DMS53 (cell line): ENCODE measurements at regions not wholly inside any gene's neighbourhood (a gene's known extent, or its start where the extent isn't known, plus 50 kb on each side); places are given as distances from the start of the nearest gene placed in this dataset.
A peak's percentile ranks its signal among the peaks of the same experiment; 100 is the strongest.

Experiments
- DNase-seq: peaks from one replicate; lab custom pipeline; 2025; lab: John Stamatoyannopoulos, UW

GRCh38 chr2:146807568-146808168 is 1037.2 kb upstream of the ACVR2A start:
- DNase-seq, result no peak

GRCh38 chr2:146806364-146807005 is 1038.3 kb upstream of the ACVR2A start:
- no peak for DNase-seq

- no peak for DNase-seq
Observed at GRCh38 chr2:146804288-146804687, 1040.5 kb upstream of the ACVR2A start.

GRCh38 chr2:146801886-146802285 is 1042.9 kb upstream of the ACVR2A start:
- no peak for DNase-seq

GRCh38 chr2:146786396-146786795 is 1058.4 kb upstream of the ACVR2A start:
- DNase-seq, result no peak

- no peak for DNase-seq
Observed at GRCh38 chr2:146785101-146785500, 1059.7 kb upstream of the ACVR2A start.

- no peak for DNase-seq
Observed at GRCh38 chr2:146784602-146785001, 1060.2 kb upstream of the ACVR2A start.

GRCh38 chr2:146777181-146777580 is 1067.6 kb upstream of the ACVR2A start:
- DNase-seq, result no peak

DNA sequence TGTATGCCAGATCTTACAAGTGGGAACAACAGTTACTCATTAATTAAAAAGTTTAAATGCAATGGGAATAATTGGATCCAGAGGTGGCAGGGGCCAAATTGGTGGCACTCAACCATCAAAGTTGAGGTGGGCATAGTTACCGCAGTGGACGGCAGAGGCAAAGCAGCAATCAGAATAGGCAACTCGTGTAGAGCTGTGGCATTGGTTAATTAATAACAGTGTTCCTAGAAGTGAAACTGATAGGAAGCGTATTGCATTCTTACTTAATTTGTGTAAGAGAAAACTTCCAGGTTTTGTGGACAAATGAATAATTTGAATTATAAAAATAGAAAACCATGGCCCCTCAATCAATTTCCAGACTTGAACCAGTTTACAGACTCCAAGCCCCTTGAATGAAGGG is 1068.2 kb upstream of the ACVR2A start:
- DNase-seq, result no peak

GRCh38 chr2:146771531-146771930 is 1073.3 kb upstream of the ACVR2A start:
- no peak for DNase-seq

DNA sequence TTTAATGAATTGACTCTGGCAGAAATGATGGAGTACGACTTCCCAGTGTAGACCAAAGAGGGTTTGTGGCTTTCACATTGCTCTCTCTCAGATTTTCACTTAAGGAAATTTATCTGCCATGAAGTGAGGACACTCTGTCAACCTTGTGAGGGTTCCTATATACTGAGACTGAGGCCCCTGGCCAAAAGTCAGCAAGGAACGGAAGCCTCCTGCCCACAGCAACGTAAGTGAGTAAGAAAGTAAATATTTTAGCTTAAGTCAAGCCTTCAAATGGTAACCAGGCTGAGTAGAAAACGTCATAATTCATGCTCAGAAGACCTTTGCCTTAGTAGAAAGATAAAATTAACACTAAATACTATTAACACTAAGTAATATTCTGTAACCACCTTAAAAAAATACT is 1080.5 kb upstream of the ACVR2A start:
- no peak for DNase-seq

DNA sequence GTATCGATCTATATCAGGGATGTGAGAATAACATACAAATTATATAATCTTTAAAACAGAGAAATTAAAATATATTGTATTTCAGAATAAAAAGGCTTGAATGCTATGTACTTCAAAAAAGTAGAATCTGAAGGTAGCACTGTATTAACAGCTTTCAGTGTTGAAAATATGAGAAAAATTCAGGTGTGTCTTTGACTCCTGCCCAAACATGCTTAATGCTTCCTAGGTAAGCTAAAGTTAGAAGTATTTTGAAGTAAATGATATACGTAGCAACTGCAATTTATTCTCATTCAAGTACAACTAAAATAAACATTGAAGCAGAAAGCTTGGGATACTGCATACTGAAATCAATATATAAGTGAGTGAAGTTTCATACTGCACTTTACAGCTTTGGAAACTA is 1082.0 kb upstream of the ACVR2A start:
- DNase-seq, result no peak

DNA sequence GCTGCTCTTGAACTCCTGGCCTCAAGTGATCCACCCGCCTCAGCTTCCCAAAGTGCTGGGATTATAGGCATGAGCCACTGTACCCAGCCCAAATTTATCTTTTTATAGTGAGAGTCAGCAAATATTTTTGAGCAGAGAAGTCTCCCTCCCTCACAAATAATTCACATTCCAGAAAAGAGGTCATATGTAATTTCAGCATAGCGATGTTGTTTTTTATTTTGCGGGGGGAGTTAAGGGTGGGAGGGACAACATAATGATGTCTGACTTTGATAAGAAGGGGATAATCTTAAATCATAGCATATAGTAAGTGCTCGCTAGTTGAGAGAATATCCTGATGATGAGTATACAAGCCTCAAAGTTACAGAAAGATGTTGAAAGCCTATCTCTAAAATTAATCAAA is 1090.2 kb upstream of the ACVR2A start:
- DNase-seq, result no peak

DNA sequence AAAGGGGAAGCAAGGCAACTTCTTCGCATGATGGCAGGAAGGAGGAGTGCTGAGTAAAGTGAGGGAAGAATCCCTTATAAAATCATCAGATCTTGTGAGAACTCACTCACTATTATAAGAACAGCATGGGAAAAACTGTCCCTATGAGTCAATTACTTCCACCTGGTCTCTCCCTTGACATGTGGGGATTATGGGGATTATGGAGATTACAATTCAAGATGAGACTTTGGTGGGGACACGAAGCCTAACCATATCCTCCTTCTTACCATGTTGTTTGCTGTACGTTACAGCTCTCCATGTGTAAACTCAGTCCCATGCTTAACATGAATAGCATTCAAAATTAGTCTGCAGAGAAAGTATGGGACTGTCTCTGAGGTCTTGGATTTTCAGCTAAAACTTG is 1096.8 kb upstream of the ACVR2A start:
- no peak for DNase-seq

DNA sequence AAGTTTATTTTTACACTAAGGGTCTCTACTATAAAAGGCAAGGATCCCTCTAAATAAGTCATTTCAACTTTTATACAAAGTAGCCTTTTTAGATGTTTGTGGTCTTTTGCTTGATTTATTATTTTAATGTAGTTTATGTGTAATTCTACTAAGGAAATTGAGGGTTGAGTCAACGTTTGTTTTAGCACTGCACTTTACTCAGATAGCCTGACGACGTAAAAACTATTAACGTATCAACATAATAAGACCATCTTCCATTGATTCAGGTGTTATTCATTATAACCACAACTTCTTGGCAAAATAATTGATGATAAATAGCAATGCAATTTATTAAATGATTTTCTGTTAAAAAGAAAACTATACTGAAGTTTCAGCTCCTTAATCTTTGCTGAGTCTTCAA is 1103.6 kb upstream of the ACVR2A start:
- DNase-seq, result no peak

- DNase-seq, result no peak
Observed at GRCh38 chr2:146734821-146735190, 1110.0 kb upstream of the ACVR2A start.

GRCh38 chr2:146734042-146734820 is 1110.6 kb upstream of the ACVR2A start:
- peak; percentile 52 for DNase-seq

- DNase-seq, result no peak
Observed at GRCh38 chr2:146730882-146731281, 1113.9 kb upstream of the ACVR2A start.

- DNase-seq, result no peak
Observed at GRCh38 chr2:146721486-146721885, 1123.3 kb upstream of the ACVR2A start.

GRCh38 chr2:146720170-146720569 is 1124.7 kb upstream of the ACVR2A start:
- DNase-seq, result no peak

- no peak for DNase-seq
Observed at GRCh38 chr2:146716591-146716990, 1128.2 kb upstream of the ACVR2A start.

DNA sequence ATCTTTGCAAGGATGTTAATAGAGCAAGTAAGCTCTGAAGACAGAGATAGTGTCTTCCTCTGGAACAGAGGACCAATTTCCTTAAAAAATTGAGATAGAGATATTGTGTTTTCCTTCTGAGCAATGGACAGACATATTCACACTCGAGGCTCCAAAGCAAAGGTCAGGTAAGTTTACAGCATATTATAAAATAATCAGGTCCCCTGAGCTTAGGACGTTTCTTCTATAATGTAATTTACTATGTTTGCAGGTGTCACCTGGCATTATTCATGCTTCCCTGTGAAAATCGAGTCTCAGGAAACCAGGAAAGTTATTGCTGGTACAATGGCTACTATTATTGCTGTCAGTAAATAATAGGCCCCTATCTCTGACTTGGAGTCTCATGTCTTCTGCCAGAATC is 1135.8 kb upstream of the ACVR2A start:
- no peak for DNase-seq

GRCh38 chr2:146701183-146701582 is 1143.6 kb upstream of the ACVR2A start:
- DNase-seq, result peak; percentile 1
